GM21723 (cell line): ENCODE measurements at regions not wholly inside any gene's neighbourhood (a gene's known extent, or its start where the extent isn't known, plus 50 kb on each side); places are given as distances from the start of the nearest gene placed in this dataset.
A peak's percentile ranks its signal among the peaks of the same experiment; 100 is the strongest.

Experiments
- ATAC-seq: cut with Tn5 transposase; IDR thresholded peaks from one replicate; pipeline ENCODE4 v1.9.1; 2021; ENCODE audit warnings: mild to moderate bottlenecking, moderate library complexity; ENCODE audit not compliant: unreplicated experiment

- no peak for ATAC-seq
These were observed 133.6 kb upstream of the TMEFF2 start for GRCh38 chr2:192328297-192328696.

DNA sequence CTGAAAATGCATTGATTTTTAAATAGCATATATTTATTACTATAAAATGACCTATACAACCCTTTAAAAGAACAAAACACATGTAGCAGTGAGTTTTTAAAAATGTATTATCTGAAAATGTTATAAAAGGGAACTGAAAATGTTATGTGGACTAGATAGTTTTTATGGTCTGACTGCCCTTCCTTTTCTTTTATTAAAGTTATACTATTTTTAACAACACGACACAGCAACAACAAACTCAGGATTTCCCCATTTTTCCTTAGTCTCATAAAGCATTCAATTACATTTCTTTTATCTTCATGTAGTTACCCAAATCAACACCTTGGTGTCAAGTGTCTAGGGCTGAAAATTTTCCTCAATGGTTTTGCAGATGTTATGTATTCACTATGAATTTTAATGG is 132.8 kb upstream of the TMEFF2 start:
- ATAC-seq, result peak; percentile 57

GRCh38 chr2:192315543-192315942 is 120.8 kb upstream of the TMEFF2 start:
- no peak for ATAC-seq

GRCh38 chr2:192314800-192315481 is 120.2 kb upstream of the TMEFF2 start:
- ATAC-seq, result no peak

- no peak for ATAC-seq
These were observed 119.0 kb upstream of the TMEFF2 start for GRCh38 chr2:192313773-192314172.

- no peak for ATAC-seq
These were observed 117.1 kb upstream of the TMEFF2 start for GRCh38 chr2:192311701-192312460.

GRCh38 chr2:192307530-192307929 is 112.8 kb upstream of the TMEFF2 start:
- ATAC-seq, result no peak

- ATAC-seq, result no peak
These were observed 103.9 kb upstream of the TMEFF2 start for GRCh38 chr2:192298664-192299063.

DNA sequence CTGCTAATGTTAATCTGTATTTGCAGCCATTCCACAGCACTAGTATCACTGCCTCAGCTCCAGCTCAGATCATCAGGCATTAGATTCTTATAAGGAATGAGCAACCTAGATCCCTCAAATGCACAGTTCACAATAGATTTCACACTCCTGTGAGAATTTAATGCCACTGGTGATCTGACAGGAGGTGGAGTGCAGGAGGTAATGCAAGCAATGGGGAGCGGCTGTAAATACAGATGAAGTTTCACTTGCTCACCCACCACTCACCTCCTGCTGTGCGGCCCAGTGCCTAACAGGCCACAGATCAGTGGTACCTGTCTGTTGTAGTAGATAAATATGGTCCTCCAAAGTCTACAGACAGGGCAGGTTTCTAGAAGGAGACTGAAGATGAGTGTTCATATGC is 97.7 kb upstream of the TMEFF2 start:
- ATAC-seq, result no peak

- ATAC-seq, result no peak
These were observed 93.6 kb upstream of the TMEFF2 start for GRCh38 chr2:192288295-192288694.

GRCh38 chr2:192286093-192286701 is 91.5 kb upstream of the TMEFF2 start:
- peak; percentile 61 for ATAC-seq

GRCh38 chr2:192283450-192283849 is 88.7 kb upstream of the TMEFF2 start:
- ATAC-seq, result no peak

DNA sequence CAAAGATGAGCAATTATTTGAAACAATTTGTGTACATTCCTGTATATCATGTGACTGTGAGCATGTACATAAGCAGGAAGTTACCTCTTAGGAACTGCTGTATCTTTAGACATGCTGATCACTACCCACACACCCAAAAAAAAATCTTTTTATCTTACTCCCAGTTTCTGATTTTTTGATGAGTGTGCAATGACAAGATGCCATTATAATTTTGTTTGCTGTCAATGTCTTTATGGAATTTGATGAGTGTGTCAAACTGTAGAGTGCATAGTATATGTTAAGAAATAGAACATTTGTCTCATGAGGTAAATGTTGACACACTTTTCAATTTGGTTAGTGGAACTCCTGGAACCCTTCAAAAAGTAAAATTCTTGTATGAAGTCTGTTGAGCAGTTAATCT is 84.0 kb upstream of the TMEFF2 start:
- no peak for ATAC-seq

GRCh38 chr2:192277494-192278109 is 82.9 kb upstream of the TMEFF2 start:
- peak; percentile 67 for ATAC-seq

DNA sequence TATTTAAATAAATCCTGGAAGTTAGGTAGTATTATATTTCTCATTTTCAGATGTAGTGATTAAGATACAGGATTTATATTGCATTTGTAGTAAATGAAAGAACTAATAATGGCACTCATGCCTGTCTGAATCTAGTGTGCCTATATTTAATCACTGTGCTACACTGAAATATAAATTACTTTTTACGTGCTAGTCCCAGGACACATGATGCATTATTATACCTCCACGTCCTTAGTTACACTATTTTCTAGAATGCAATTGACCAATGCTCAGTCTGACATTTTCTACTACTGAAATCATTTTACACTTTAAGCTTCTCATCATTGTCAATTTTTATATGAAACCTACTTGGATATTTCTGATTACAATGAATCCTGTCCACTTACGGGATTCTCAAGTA is 80.9 kb upstream of the TMEFF2 start:
- no peak for ATAC-seq

DNA sequence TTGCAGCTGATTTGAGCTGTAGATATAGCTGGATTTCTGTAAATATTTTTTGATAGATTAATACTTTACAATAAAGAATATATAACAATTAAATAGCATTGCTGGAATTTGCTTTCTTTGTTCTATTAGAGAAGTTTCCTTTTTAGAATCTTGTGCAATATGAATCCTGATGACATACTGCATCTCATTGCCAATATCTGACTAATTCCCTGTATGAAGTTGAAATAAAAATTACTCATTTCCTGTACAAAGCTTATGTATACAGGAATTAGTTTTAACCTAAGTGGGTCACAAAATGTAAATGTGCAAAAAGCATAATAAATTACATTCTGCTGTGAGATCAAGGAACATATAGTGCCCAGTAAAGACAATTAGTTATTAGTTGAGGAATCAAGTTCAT is 72.8 kb upstream of the TMEFF2 start:
- no peak for ATAC-seq

DNA sequence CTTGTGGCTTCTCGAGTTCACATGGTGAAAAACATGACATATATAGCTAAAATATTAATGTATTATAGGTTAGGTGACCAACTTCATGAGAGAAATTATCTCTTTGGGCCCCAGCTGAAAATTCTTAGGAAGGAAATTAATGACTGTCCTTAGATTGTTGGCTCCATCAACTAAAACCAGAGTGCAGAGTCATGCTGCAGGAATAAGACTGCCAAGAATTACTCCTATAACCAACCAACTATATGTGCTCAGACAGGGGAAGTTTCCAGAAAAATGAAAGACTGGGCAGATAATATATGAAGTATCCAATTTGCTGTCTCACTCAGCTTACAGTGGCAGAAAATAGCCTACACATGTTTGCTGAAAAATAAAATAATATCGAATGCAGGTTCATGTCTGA is 71.0 kb upstream of the TMEFF2 start:
- ATAC-seq, result no peak

- no peak for ATAC-seq
These were observed 59.7 kb upstream of the TMEFF2 start for GRCh38 chr2:192254444-192254843.

GRCh38 chr2:192253692-192254091 is 59.0 kb upstream of the TMEFF2 start:
- no peak for ATAC-seq

DNA sequence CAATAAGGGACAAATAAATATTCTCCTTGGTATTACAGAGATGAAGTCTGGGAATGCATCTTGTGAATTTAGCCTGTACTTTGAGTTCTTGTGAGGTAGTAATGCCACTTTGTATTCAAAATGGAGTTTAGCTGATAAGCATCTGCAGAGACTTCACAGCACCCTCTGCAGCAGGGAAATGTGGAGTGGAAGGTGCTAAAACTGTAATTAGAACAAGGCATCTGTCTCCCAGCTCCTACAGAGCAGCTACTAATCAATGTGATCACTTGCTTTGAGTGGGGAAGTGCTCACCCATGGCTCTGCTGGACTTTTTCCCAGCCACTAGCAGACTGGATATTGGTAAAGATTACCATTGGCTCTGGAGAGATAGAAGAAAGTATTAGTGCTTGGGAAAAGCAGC is 56.2 kb upstream of the TMEFF2 start:
- ATAC-seq, result no peak

- ATAC-seq, result no peak
These were observed 52.7 kb upstream of the TMEFF2 start for GRCh38 chr2:192247456-192247855.

GRCh38 chr2:192246297-192246696 is 51.6 kb upstream of the TMEFF2 start:
- no peak for ATAC-seq
